Uterus (tissue), 2 donors: ENCODE measurements at regions not wholly inside any gene's neighbourhood (a gene's known extent, or its start where the extent isn't known, plus 50 kb on each side); places are given as distances from the start of the nearest gene placed in this dataset.

ENCODE experiments used
- CTCF ChIP-seq, 4 experiments: fragments of 200-600 bp in 2 of 4; fragments of 450-650 bp in 2 of 4; sonication (generic) in 2 of 4; IDR thresholded peaks; one replicate each; pipeline ENCODE4 v1.5.1; 2016 to 2019; ENCODE audit warnings: antibody characterized with exemption in 4 of 4, mild to moderate bottlenecking in 2 of 4, moderate library complexity in 1 of 4
- POLR2A ChIP-seq, 2 donors: fragments of 450-650 bp; IDR thresholded peaks; one replicate each; pipeline ENCODE4 v1.6.1; 2016; ENCODE audit warnings: antibody characterized with exemption in 2 of 2, mild to moderate bottlenecking in 1 of 2, moderate library complexity in 1 of 2

GRCh38 chr6:21337263-21337662, 256.3 kb upstream of the SOX4 start:
- TF ChIP-seq POLR2A (IDR thresholded peaks at IDR 0.05) (no peak), CTCF (IDR thresholded peaks at IDR 0.05) (no peak)
